GM21381 (cell line): ENCODE measurements at regions not wholly inside any gene's neighbourhood (a gene's known extent, or its start where the extent isn't known, plus 50 kb on each side); places are given as distances from the start of the nearest gene placed in this dataset.
"Not testable (repeated sequence)": the region's sequence is repeated elsewhere in the genome, so short reads cannot be mapped to it uniquely, and the experiment has no call there.

Experiments used
- ATAC-seq: cut with Tn5 transposase; IDR thresholded peaks from one replicate; pipeline ENCODE4 v1.9.1; 2021; ENCODE audit warnings: mild to moderate bottlenecking, moderate library complexity; ENCODE audit not compliant: unreplicated experiment

DNA sequence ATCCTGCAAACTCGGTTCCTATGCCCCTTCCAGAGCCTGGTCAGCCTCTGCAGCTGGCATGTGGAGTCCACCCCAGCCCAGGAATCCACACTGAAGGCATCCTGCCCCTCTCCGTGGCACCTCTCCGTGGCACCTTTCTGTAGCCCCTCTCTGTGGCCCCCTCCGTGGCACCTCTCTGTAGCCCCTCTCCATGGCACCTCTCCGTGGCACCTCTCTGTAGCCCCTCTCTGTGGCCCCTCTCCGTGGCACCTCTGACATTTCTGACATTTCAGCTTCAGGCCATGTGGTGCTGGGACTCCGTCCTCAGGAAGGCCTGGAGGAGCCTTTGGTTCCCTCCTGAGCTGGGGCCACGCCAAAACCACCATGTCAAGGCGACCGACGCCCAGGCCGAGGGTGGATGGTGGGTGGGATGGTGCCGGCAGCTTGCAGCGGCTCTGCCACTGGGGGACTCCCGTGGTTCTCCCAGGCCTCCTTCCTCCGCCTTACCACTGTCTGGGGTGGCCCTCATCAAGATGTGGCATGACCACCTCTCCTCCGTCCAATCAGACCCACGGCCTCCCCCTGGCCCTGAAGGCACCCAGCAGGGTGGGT lies 1518.5 kb downstream of the BRD1 start:
- ATAC-seq = no peak

DNA sequence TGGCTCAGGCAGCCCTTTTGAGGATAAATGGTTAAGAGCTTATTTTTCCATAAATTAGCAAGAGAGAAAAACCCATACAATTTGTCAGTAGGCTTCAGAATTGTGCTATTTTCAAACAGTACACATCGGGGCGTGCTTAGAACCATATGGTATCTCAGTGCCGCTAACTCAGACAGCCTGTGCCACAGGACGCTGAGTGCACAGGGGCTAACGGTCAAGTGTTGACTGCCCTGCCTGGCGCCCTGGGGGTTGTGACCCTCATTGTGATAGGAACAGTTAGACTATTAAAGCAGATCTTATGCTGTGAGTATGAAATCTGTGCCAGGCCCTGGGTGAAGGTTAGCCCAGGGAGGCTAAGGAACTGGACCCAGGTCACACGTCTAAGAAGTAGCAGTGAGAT lies 1519.7 kb downstream of the BRD1 start:
- ATAC-seq = no peak

DNA sequence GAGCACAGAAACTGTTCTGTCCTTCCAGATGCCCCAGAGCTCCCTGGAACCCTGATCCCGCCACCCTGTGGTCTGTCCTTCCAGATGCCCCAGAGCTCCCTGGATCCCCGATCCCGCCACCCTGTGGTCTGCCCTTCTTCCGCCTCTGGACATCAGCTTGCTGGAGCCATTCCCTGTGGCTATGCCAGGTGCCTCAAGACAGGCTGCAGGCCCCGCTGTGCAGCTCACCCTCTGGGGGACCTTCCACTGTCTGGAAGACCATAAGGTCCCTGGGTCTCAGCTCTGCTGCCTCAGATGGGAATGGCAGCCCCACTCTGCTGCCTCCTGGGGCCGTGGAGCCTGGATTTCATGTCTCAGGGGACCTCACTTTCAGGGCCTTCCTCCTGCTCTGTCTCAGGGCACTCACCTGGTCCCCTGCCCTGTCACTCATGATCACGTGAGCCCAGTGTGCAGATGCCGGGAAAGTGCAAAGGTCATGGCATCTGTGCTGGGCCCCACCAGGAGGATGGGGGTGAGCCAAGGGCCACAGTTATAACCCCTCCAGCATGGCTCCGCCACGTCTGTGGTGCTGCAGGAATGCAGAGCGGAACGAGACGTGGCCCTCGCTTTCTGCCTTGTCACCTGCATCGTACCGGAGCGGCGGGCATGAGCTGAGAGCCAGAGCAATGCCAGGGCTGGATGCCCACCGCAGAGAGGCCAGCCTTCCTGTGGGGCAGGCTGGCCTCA lies 1520.7 kb downstream of the BRD1 start:
- no peak for ATAC-seq

DNA sequence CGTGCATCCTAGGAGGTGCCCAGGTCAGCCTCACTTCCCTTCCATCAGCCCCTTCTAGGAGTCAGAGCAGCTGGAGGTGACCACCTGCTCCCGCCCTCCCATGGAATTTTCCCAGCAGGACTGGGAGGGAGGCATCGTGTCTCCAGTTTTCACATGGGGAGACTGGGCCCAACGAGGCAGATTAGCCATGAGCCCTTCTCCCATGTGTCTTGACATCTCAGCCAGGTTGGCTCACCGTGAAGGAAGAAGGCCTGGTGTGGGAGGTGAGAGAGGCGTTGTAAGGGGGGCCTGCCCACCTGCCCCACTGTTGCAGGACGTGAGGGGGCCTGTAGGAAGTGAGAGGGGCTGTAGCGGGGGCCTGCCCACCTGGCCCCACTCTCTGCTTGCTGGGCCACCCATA lies 1521.4 kb downstream of the BRD1 start:
- no peak for ATAC-seq

DNA sequence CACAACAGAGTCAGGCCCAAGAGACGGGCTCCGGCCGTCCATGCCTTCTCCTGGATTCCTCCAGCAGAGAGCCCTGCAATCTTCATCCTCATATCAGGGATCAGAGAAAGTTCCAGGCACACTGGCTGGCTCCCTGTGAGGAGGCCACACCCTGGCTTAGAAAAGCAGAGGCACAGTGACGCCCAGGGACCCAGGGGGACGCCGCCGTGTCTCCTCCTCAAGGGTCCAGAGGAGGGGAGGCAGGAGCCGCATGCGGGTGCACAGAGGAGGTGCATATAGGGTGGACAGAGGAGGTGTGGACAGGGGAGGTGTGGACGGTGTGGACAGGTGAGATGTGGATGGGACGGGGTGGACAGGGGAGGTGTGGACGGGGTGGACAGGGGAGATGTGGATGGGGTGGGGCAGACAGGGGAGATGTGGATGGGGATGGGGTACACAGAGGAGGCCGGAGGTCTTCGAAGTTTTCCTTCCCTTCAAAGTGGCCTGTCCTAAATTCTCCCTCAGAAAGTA lies 1521.9 kb downstream of the BRD1 start:
- ATAC-seq = no peak

DNA sequence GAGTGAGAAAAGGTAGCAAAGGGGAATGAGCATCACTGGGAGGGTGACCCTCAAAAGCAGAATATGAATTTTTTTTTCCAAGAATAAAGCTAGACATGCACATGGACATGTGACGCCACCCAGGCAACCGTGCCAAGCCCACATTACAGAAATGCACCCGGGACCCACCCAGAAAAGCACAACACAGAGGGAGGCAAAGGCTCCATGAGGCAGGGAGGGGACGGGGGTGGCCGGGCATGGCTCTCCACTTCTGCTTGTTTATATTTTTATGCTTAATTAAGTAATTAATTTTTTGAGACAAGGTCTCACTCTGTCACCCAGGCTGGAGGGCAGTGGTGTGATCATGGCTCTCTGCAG lies 1524.3 kb downstream of the BRD1 start:
- ATAC-seq = no peak

DNA sequence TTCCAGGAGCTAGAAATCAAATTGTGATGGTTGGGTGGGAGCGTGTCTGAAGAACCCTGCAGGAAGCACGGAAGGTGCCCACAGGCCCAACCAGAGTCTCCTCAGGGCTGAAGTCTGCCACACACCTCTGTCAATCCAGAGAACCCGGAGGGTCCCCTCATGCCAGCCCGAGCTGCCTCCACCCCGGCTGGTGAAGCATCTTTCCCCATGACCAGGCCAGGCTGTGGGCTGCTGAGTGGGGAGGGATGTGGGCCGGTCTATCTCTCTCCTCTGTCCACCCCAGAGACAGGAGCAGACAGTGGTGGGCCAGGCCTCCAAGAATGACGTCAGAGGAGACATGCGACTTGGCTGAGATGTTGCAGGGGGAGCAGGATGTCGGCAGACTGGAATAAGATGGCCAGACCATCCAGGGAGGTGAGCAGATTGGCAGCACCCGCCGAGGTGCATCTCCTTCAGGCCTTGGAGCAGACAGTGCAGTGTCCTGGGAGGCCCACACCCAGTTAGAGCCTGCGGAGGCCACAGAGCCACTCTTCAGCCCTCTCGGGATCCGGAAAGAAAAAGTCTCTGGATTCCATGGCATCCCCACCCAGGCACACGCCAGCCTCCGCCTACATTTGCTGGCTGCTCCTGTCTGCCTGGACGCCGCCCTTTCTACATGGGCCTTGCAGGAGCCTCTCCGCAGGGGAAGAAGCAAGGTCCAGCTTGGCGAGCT lies 1524.9 kb downstream of the BRD1 start:
- ATAC-seq = no peak

DNA sequence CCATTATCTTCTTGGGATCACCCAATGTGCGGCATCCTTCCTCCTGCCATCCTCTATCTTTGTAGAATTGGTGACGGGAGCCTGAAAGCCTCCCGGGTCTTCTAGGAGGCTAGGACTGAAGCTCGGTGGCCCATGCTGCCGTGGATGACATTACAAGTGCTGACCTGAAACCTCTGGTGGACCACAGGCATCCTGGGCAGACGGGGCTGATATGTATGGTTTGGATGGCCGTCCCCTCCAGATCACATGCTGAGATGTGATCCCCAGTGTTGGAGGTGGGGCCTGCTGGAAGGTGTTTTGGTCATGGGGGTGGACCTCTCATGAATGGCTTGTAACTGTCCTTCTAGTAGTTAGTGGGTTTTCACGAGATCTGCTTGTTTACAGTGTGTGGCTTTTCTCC lies 1525.8 kb downstream of the BRD1 start:
- ATAC-seq = no peak

DNA sequence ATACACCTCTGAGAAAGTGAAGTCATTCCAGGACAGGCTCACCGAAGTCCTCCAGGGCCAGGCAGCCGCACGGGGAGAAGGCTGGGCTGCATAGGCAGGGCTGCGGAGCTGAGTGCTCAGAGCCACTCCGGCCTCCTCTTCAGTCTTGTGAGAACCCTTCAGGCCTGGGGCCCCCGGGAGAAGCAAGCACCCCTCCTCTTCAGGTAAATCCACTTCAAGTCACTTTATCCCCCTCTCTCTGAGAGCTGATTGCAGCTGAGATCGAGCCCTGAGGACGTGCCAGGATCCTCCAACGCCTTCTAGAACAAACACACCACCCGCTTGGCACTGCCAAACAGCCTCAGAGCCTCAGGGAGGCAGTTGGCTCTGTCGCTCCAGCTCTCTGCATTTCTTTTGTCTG lies 1526.3 kb downstream of the BRD1 start:
- ATAC-seq = no peak

DNA sequence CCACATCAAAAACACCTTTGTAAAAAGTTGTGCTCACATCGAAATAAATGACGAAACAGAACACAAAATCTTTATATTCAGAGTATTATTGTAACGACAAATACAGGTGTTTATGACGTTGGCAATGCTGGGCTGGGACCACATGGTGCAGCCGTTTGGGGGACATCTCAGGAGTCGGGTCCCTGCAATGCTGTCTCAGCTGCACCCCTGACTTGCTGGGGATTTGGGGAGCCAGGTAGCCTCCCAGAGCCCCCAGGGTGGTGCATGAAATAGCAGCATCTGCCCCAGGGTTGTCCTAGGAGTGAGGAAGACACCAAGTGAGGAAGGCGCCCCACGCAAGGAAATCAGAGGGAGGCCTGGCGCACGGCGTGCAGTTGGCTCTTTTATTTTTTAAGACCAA lies 1526.8 kb downstream of the BRD1 start:
- ATAC-seq = no peak

DNA sequence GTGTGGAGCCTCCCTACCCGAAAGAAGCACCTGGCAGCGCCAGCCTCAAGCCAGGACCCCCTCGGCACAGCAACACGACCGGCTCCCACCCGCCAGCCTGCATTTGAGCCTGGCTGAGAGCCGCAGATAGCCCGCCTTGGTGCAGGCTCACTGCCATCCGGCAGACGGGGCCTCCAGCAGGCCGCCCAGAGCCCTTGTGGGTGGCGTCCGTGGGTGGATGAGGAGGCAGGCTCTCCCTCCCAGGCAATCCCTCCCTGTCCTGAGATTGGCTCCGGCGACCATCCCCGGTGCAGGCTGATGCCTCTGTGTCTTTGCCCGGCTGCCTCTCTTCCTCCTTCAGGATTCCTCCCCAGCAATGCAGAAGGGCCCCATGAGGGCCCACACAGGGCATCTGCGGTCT lies 1527.9 kb downstream of the BRD1 start:
- ATAC-seq = no peak

DNA sequence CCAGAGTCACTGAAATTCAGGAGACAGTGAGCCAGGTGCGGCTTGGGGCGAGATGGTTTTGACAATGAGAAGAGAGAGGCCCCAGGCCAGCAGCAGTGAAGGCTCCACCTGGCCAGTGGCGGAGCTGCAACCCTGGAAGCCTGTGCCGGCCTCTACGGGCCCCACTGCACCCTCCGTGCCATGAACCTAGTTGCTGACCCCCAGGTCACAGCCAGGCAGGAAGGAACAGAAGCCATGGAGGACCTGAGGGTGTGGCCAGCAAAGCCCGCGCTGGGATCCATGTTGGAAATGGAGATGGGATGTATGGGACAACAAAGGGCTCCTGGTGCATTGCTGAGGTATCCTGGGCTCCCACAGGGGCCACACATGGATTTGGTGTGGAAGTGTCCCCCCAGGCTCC lies 1528.5 kb downstream of the BRD1 start:
- no peak for ATAC-seq

DNA sequence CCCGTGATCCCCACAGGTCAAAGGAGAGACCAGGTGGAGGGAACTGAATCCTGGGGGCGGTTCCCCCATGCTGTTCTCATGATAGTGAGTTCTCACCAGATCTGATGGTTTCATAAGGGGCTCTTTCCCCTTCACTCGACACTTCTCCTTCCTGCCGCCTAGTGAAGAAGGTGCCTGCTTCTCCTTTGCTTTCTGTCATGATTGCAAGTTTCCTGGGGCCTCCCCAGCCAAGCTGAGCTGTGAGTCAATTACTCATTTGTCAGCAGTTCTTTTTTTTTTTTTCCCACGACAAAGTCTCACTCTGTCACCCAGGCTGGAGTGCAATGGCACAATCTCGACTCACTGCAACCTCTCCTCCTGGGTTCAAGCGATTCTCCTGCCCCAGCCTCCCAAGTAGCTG lies 1530.4 kb downstream of the BRD1 start:
- ATAC-seq = no peak

DNA sequence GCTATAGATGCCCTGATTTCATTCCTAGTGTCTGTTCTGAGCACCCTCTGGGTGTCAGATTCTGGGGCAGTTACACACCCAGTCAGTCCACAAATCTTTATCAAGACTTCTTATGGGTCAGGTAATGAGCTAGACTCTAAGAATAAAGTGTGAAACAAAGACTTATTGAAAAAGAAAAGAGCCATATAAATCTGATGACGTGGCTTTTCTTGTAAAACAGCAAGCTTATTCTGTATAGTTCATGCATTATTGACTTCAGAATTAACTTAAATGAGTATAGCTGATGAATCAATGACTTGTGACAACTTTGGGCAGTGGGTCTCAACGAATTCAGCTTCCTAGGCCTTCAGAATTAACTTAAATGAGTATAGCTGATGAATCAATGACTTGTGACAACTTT lies 1527.5 kb downstream of the TBC1D22A start:
- not testable (repeated sequence) for ATAC-seq

DNA sequence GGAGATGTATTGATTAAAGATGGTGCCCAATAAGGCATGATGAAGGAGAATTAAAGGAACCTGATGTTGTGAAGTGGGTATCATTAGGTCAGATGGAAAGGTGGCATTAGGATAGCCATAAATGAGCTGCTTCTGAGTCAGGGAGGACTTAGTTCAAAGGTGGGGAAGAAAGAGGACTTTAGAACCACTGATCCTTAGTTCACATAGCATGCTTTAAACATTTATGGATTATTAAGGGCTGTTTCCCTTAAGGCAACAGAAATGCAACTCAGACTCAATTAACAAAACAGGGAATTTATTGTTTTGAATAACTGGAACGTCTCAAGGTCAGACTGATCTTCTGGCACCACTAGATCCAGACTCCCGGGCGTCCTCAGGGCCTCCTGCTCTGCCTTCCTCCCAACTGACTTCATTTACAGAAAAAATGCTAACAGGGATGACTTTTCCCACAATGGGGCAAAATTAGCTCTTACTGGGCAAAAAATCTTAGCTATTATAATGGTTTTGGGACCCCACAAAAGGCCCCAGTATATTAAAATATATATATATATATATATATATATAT lies 1526.0 kb downstream of the TBC1D22A start:
- no peak for ATAC-seq

DNA sequence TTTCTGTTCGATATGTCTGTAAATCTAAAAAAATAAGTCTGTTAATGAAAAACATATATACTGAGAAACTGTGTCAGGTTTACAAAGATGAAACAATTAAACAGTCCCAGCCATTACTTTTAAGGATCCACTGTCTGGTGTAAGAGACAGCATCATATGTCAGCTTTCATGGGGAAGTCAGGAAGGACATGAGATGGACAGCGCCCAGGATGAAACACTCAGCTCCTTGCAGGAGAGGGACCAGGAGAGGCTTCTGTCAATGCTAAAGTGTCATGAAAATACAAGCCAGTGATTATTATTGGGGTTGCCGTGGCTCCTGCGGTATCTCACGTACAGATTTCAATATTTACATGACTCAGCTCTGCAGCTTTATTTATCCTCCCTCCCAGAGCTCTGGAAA lies 1524.6 kb downstream of the TBC1D22A start:
- ATAC-seq = no peak

DNA sequence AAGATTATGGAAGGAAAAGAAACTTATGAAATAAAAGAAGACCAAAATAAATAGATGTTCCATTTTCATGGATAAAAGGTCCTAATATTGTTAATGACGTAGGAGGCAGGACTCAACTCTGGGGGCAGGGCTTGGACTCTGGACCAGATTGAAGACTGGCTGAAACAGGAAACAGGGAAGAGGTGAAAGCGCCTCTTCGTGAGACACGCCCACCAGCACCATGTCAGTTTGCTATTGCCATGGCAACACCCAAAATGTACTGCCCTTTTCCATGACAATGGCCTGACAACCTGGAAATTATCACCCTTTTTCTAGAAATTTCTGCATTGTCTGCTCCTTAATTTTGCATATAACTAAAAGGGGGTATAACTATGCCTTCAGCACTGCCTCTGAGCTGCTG lies 1522.2 kb downstream of the TBC1D22A start:
- ATAC-seq = no peak

DNA sequence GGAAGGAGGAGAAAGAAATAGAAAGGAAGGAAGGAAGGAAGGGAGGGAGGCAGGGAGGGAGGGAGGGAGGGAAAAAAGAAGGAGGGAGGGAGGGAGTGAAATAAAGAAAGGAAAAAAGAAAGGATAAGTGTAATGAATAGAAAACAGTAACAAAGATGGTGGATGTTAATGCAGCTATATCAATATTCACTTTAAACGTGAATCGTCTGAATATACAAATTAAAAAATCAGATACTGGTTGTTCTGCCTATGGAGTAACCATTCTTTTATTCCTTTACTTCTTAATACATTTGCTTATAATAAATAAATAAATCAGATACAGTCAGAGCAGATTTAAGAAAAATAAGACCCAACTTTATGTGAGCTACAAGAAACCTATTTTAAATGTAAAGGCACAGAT lies 1520.4 kb downstream of the TBC1D22A start:
- ATAC-seq = no peak

DNA sequence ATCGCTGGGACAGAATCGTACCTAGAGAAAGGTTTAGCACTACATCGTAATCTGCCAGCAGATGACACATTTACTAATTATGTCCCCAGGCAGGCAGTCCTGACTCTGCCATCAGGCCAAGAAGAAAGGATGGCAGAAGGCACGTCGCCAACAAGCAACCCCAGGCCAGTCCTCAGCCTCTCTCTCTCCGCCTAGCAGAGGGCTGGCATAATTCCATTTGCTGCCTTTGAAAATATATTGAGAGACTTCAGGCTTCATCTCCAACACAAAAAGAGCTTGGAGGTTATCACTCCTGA lies 1517.0 kb downstream of the TBC1D22A start:
- ATAC-seq = no peak

DNA sequence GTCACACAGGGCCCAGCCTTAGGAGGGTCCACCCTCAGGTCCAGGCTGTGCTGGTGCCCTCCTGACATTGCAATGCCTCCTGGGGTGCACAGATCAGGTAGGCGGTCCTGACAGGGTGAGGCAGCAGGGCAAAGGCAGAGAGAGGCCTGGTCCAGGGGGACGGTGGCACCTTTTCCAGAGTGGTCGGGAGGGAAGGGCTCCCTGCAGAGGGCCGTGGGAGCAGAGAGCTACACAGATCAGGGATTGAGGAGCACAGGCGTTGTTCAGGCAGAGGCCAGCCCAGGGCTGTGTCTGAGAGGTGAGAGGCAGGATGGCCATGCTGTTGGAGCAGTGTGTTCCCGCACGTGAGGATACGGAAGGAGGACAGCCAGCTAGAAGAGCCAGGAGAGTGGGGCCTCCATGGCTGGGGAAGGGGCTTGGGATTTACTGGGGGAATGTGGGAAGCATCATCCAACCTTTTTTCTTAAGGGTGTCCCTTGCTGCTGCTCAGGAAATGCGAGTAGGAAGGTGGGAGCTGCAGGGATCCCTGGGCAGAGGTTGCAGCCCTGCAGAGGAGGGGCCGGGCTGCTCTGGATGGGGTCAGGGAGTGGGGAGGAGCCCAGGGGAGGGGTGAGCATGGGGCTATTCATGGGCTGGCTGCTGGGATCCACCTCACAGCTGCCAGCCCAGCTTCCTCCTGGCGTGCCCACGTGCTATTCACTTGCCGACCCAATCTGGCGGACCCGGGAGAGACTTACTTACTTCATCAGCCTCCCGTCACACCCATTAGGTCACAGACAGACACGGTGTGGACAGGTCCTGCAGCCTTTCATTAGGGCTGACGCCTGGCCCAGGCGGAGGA lies 1516.4 kb downstream of the TBC1D22A start:
- ATAC-seq = no peak

DNA sequence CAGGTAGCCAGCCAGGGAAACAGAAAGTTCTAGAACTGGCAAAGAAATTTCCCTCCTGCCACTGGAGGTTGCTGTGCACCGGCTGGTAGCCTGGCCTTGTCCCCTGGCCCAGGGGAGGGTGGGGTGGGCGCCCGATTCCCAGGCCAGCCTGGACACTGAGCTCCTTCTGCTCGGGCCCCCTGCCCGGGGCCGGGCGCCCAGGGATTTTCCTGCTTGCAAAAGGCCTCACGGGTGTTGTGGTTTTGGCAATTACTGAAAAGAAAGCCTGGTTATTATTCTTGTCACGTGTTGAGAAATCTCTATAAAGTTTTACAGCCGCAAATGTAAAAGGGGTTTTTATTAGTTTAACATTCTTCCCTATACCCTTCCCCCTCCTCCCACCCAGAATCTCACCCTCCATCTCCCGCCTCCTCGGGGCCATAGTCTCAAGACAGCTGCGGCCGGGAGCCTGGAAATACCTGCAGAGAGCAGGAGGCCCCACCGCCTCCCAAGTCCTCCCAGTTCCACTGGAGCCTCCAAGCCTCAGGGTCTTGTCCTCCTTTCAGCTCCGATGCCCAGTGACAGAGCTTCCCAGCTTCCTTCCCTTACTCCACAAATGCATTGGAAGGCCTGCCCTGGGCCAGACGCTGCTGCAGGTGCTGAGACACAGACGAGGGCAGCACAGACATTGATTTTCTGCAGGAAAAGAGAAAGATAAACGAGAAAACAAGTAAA lies 1515.6 kb downstream of the TBC1D22A start:
- ATAC-seq = no peak
